GM21717 (cell line): ENCODE measurements at regions not wholly inside any gene's neighbourhood (a gene's known extent, or its start where the extent isn't known, plus 50 kb on each side); places are given as distances from the start of the nearest gene placed in this dataset.

Experiments
- ATAC-seq: cut with Tn5 transposase; IDR thresholded peaks from one replicate; pipeline ENCODE4 v1.9.1; 2021; ENCODE audit warnings: mild to moderate bottlenecking, moderate library complexity; ENCODE audit not compliant: unreplicated experiment

DNA sequence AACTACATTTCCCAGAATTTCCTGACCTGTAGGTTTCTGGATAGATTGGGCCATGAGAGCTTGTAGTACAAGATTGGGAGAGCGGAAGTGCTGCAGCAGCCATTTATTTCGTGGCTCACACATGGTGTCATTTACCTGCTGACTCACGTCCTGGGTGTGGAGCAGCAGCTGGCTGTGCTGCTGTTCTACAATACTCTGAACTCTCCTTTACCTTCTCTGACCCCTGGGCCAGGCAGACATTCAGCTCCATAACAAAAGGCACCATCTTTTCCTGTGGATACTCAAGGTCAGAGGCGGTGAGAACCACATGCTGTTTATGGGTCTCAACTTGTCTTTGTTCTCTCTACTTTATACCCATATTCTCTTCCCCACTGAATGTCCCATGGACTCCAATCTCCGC lies 490.2 kb downstream of the IGSF11 start:
- no peak for ATAC-seq

GRCh38 chr3:118548434-118548833 lies 486.2 kb downstream of the IGSF11 start:
- no peak for ATAC-seq

GRCh38 chr3:118550122-118550521 lies 484.5 kb downstream of the IGSF11 start:
- no peak for ATAC-seq

GRCh38 chr3:118550556-118550955 lies 484.1 kb downstream of the IGSF11 start:
- no peak for ATAC-seq

- ATAC-seq = no peak
These were observed 480.4 kb downstream of the IGSF11 start for GRCh38 chr3:118554148-118554838.

DNA sequence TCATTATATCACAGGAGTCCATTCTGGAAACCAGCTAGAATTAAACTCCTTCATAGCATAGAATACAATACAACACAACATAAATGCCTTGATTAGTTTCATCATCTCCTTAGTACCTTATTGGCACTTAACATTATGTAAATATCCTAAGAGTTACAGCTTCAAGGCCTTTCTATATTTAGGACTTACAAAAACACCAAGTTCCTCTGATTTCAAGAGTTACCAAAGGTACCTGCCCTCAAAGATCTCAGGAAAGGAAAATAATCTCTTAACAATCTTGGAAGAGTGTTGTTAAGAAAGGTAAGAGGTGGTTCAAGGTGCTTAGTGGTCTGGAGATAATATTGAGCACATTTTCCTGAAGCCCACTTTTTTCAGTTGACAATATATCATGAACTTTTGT lies 477.7 kb downstream of the IGSF11 start:
- ATAC-seq = no peak

GRCh38 chr3:118557513-118557912 lies 477.1 kb downstream of the IGSF11 start:
- ATAC-seq = no peak

- no peak for ATAC-seq
These were observed 475.4 kb downstream of the IGSF11 start for GRCh38 chr3:118559286-118559685.

DNA sequence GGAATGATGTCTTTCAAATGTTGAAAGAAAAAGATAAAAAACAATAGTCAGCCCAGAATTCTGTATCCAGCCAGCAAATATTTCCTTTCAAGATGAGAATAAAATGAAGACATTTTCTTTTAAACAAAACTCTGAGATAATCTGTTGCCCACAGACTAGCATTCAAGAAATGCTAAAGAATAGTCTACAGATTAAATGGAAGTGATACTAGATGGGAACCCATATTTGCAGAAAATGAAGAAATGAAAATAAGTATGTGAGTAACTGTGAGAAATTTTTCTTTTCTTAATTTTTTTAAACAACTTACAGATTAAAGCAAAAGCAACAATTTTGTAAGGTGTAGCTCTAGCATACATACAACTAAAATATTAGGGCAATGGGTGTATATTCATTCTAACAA lies 469.8 kb downstream of the IGSF11 start:
- no peak for ATAC-seq

- no peak for ATAC-seq
These were observed 460.7 kb downstream of the IGSF11 start for GRCh38 chr3:118573912-118574311.

GRCh38 chr3:118577055-118577777 lies 457.4 kb downstream of the IGSF11 start:
- ATAC-seq = no peak

DNA sequence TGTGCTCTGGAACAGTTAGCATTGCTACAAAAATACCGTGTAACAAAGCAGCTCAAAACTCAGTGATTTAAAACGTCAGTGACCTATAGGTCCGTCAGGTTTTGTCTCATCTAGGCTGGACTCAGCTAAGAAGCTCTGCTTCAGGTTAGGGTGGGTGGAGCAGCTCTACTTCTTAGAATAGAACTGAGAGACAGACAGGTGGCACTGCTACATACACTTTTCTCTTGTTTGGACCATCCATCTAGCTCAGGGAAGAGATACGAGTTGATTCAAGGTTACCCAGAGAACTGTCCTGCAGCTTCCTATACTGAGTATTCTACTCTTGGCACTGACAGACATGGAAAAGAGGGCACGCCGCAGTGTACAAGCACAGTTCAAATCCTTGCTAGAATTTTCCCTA lies 456.1 kb downstream of the IGSF11 start:
- ATAC-seq = no peak

DNA sequence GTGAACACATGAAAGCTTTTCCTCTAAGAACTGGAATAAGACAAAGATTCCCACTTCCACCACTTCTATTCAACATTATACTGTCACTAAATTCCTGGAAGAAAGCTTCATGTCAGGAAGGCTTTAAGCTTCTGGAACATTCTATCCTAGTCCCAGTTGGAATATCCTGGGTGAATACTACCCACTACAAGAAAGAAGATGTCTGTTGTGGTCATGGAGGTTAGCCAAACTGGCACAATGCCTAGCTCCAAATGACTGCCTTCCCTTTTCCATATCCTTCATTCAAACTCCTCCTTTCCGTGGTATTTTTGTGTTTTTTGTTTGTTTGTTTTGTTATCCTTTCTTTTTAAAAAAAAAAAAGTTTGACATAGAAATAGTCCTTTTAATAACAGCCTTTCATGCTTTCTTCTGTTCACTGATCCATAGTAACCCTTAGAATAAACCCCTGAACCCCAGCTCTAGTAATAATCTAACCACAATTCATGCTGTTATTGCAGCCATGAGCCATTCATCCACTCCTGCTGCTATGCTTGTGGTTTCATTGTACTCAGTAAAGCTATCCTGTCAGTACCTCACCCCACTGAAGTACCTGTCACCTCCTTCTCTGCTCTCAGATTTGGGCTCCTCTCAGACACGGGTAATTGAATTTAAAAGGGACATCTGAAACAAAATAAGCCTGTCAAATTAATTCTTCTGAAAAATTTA lies 447.5 kb downstream of the IGSF11 start:
- ATAC-seq = no peak

DNA sequence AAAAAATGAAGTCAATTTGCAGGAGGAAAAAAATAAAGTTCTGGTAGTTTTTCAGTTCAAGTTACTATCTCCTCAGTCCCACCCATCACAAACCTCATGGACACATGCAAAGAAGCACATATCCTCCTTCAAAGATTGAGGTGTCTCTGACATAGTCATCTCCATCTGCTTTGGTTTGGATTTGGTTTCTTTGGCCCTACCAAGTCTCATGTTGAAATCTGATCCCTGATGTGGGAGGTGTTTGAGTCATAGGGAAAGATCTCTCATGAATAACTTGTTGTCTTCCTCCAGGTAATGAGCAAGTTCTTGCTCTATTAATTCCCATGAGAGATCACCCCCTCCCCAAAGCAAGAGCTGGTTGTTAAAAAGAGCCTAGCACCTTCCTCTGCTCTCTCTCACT lies 446.8 kb downstream of the IGSF11 start:
- ATAC-seq = peak; percentile 56

GRCh38 chr3:118593277-118593670 lies 441.4 kb downstream of the IGSF11 start:
- no peak for ATAC-seq

DNA sequence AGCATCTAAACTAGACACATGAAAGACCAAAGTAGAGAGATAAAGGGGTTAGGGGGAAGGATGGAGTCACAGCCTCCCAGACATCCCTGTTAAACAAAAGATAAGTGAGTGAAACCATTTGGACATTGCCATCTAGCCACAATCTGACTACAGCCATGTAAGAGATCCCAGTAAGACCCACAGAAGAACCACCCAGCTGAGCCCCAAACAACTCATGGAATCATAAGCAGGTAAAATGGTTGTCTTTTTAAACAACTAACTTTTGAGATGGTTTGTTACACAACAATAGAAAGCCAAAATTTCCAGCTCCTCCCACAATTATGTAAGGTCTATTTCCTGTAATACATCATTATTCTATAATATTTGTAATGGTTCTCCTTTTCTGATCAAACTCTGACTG lies 437.5 kb downstream of the IGSF11 start:
- ATAC-seq = no peak

GRCh38 chr3:118607915-118608820 lies 426.5 kb downstream of the IGSF11 start:
- no peak for ATAC-seq

DNA sequence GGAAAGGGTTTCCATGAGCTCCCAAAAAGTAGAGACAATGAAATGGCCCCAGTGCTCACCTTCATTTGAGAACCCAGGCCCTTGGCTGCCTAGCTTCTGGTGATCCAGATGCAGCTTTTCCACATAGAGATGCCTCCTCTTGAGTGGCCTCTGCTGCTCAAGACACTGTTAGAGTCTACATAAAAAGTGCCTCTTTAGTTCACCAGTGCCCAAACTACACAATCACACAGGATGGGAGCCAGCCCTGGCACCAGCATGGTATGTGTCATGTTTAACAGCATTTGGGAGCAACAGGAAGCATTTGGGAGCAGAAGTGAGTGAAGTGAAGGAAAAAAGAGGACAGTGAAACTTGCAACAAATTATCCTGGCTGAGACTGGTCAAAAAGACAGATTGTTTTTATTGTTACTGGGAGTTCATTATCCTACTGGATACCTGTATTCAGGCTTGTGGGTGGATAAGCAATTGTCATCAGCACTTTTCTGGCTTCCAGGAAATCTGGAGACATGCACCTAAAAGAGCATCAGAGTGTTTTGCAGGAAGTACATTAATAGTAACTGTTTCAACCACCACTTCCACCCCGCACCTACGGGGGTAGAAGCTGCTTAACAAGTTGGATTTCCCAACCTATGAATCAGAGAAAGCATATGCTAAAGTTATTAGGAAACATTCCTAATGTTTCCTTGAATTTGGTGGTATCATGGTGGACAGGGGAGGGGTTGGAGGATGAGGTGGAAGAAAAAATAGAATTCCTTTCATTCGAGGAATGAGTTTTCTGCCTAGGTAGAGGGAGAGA lies 416.2 kb downstream of the IGSF11 start:
- no peak for ATAC-seq

- ATAC-seq = no peak
These were observed 408.2 kb downstream of the IGSF11 start for GRCh38 chr3:118626453-118626852.

DNA sequence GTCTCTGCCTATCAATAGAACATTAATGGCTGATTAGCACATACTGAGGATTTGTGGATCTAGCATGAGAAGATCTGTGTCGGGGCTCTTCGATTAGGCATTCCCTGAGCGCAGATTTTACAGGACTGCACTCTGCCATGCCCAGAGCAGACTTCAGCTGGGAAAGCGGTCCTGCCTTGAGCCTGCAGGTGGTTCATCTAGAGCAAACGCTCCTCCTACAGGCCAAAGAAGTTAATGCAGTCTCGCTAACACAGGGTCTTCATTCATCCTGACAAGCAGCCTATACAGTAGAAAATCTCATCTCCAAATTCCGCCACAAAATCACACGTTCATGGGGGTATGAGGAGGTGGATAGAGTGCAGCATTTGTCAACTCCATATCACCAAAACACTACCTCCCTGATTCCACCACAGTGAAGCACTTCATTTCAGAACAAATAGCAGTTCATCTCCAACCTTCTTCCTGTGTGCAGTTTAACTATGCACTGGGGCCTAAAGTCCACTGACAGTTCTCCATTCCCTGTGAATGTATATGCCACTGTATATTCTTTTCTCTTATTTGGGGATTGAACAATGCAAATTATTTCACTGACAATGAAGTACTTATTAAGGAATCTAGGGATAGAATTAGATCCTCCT lies 405.8 kb downstream of the IGSF11 start:
- peak; percentile 92 for ATAC-seq
